ENCODE measurements at regions not wholly inside any gene's neighbourhood (a gene's known extent, or its start where the extent isn't known, plus 50 kb on each side); places are given as distances from the start of the nearest gene placed in this dataset.

DNA sequence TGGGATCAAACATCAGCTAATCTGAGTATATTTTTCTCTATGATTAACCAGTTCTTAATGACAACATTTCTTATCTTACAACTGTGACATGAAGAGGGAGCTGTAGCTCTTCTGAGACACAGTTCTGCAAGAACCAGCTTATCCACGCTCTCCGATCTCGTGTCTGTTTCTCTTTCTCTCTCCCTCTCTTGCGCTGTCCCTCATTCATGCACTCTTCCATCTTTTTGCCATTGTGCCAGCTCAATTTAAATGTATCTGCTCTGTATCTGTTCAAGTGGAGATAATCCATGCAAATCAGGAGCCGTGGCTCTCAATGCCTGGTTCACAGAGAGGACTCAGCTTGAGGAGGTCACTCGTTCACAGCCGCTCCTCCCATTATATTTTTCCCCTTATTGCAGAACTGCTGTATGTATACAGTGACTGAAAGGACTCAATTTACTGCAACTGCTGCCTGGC, 494.7 kb upstream of the ADGRL2 start:
- H4K20me1 ChIP-seq (ENCODE audit: insufficient read depth, low read length): no peaks in the 10 kb centered on the region
- no peaks in the 10 kb centered on the region for H3K79me2 ChIP-seq (ENCODE audit: low read length)
- H3K9ac ChIP-seq (ENCODE audit: low read length): no peak overlapping the region
- no peak overlapping the region for H3K27ac ChIP-seq (ENCODE audit: low read length)
- no peaks in the 10 kb centered on the region for H3K4me1 ChIP-seq (ENCODE audit: low read length)
- H3K4me3 ChIP-seq (ENCODE audit: low read length): peak overlapping the region; percentile 49; the same call in 1 of the 2 replicates
- no peaks in the 10 kb centered on the region for H3F3A ChIP-seq (ENCODE audit: insufficient read depth, low read length)
- peak; percentile 27 for DNase-seq
- H3K9me3 ChIP-seq (replicated peaks; ENCODE audit: insufficient read depth, low read length): no peaks in the 10 kb centered on the region
- TF ChIP-seq EZH2phosphoT487 (IDR thresholded peaks at IDR 0.05; ENCODE audit: low read length): no peak
- TF ChIP-seq, protein P1, sequence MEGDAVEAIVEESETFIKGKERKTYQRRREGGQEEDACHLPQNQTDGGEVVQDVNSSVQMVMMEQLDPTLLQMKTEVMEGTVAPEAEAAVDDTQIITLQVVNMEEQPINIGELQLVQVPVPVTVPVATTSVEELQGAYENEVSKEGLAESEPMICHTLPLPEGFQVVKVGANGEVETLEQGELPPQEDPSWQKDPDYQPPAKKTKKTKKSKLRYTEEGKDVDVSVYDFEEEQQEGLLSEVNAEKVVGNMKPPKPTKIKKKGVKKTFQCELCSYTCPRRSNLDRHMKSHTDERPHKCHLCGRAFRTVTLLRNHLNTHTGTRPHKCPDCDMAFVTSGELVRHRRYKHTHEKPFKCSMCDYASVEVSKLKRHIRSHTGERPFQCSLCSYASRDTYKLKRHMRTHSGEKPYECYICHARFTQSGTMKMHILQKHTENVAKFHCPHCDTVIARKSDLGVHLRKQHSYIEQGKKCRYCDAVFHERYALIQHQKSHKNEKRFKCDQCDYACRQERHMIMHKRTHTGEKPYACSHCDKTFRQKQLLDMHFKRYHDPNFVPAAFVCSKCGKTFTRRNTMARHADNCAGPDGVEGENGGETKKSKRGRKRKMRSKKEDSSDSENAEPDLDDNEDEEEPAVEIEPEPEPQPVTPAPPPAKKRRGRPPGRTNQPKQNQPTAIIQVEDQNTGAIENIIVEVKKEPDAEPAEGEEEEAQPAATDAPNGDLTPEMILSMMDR (IDR thresholded peaks at IDR 0.05; ENCODE audit: low read length): peak; percentile 31
- no peak for TF ChIP-seq EZH2 (optimal IDR thresholded peaks at IDR 0.05; ENCODE audit: low read depth, low read length)
- H3K27me3 ChIP-seq (replicated peaks; ENCODE audit: insufficient read depth, low read length): no peaks in the 10 kb centered on the region
- H3K9me2 ChIP-seq (replicated peaks; ENCODE audit: insufficient read depth, low read length): no peaks in the 10 kb centered on the region
- H3K4me2 ChIP-seq (ENCODE audit: low read depth, low read length): peak overlapping the region; percentile 44
- no peaks in the 10 kb centered on the region for H3K36me3 ChIP-seq (replicated peaks; ENCODE audit: insufficient read depth, low read length)
- H2AFZ ChIP-seq (ENCODE audit: low read length): peak overlapping the region; percentile 32; the same call in 1 of the 2 replicates

DNA sequence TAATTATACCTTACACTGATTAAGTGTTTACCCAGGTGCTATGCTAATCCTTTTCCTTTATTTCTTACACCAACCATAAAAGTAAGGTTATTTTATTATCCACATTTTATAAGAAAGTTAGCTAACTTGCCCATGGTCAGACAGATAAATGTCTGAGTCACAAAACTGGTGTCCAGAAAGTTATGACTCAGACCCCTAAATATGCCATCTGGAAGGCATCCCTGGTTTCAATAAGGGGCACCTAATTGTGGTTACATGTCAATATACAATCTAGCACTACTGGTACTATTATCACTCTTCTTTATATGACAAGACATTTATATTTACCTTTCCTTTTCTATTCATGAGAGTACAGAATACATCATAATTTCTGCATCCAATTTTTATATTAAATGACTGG, 496.5 kb upstream of the ADGRL2 start:
- H3K36me3 ChIP-seq (replicated peaks; ENCODE audit: insufficient read depth, low read length): no peaks in the 10 kb centered on the region
- no peaks in the 10 kb centered on the region for H3K9me3 ChIP-seq (replicated peaks; ENCODE audit: insufficient read depth, low read length)
- H3K4me3 ChIP-seq (ENCODE audit: low read length): no peak overlapping the region
- H3K27me3 ChIP-seq (replicated peaks; ENCODE audit: insufficient read depth, low read length): no peaks in the 10 kb centered on the region
- no peaks in the 10 kb centered on the region for H4K20me1 ChIP-seq (ENCODE audit: insufficient read depth, low read length)
- no peak overlapping the region for H3K4me2 ChIP-seq (ENCODE audit: low read depth, low read length)
- H3K4me1 ChIP-seq (ENCODE audit: low read length): no peaks in the 10 kb centered on the region
- H3F3A ChIP-seq (ENCODE audit: insufficient read depth, low read length): no peaks in the 10 kb centered on the region
- H3K79me2 ChIP-seq (ENCODE audit: low read length): no peaks in the 10 kb centered on the region
- TF ChIP-seq EZH2 (optimal IDR thresholded peaks at IDR 0.05; ENCODE audit: low read depth, low read length) (no peak), EZH2phosphoT487 (IDR thresholded peaks at IDR 0.05; ENCODE audit: low read length) (no peak)
- TF ChIP-seq, protein P1 (IDR thresholded peaks at IDR 0.05; ENCODE audit: low read length): no peak
- no peak for DNase-seq
- no peak overlapping the region for H3K27ac ChIP-seq (ENCODE audit: low read length)
- H3K9ac ChIP-seq (ENCODE audit: low read length): no peak overlapping the region
- no peak overlapping the region for H2AFZ ChIP-seq (ENCODE audit: low read length)
- no peaks in the 10 kb centered on the region for H3K9me2 ChIP-seq (replicated peaks; ENCODE audit: insufficient read depth, low read length)

DNA sequence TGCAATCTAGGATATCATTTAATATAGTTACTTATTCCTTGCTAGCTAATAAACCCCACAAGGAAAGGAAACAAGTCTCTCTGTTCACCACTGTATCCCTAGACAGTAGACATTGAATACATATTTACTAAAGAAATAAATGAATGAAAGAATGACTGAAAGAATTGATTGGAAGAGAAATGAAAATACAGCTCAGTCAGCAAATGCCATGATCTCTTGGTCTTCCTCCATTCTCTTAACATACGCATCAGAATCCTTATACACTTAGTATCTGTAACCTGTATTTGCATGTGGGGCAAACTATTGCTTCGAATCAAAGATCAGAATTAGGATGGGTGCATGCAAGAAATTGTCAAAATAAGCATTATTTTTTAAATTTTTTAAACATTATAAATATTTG, 500.8 kb upstream of the ADGRL2 start:
- H3K27me3 ChIP-seq (replicated peaks; ENCODE audit: insufficient read depth, low read length): no peaks in the 10 kb centered on the region
- H3K27ac ChIP-seq (ENCODE audit: low read length): no peak overlapping the region
- TF ChIP-seq EZH2 (optimal IDR thresholded peaks at IDR 0.05; ENCODE audit: low read depth, low read length) (no peak), EZH2phosphoT487 (IDR thresholded peaks at IDR 0.05; ENCODE audit: low read length) (no peak)
- TF ChIP-seq, protein P1 (IDR thresholded peaks at IDR 0.05; ENCODE audit: low read length): no peak
- H3F3A ChIP-seq (ENCODE audit: insufficient read depth, low read length): no peaks in the 10 kb centered on the region
- DNase-seq: no peak
- no peak overlapping the region for H3K9ac ChIP-seq (ENCODE audit: low read length)
- no peaks in the 10 kb centered on the region for H3K9me3 ChIP-seq (replicated peaks; ENCODE audit: insufficient read depth, low read length)
- H3K79me2 ChIP-seq (ENCODE audit: low read length): no peaks in the 10 kb centered on the region
- no peaks in the 10 kb centered on the region for H3K4me1 ChIP-seq (ENCODE audit: low read length)
- H3K9me2 ChIP-seq (replicated peaks; ENCODE audit: insufficient read depth, low read length): no peaks in the 10 kb centered on the region
- H4K20me1 ChIP-seq (ENCODE audit: insufficient read depth, low read length): no peaks in the 10 kb centered on the region
- no peaks in the 10 kb centered on the region for H3K36me3 ChIP-seq (replicated peaks; ENCODE audit: insufficient read depth, low read length)
- H3K4me2 ChIP-seq (ENCODE audit: low read depth, low read length): no peak overlapping the region
- no peak overlapping the region for H2AFZ ChIP-seq (ENCODE audit: low read length)
- no peak overlapping the region for H3K4me3 ChIP-seq (ENCODE audit: low read length)

All from MM.1S (cell line).